Prostate gland (tissue), 2 donors: ENCODE measurements at regions not wholly inside any gene's neighbourhood (a gene's known extent, or its start where the extent isn't known, plus 50 kb on each side); places are given as distances from the start of the nearest gene placed in this dataset.

ENCODE experiments used
- DNase-seq: peaks from one replicate; pipeline ENCODE4 v3.0.0-alpha.2; 2019; ENCODE audit warnings: low spot score
- H3K27ac ChIP-seq, 2 donors: fragments of 200-600 bp; sonication (generic); 2 replicates each; pipeline ENCODE4 v1.5.1; 2017 to 2019
- H3K27me3 ChIP-seq: fragments of 200-600 bp; sonication (generic); replicated peaks from 2 replicates; pipeline ENCODE4 v1.5.1; 2019; ENCODE audit not compliant: insufficient read depth
- H3K36me3 ChIP-seq, 2 donors: fragments of 200-600 bp; sonication (generic); 1 replicate in 1 of 2; 2 replicates in 1 of 2; pipeline versions ENCODE4 v1.5.1 to v1.8.1; 2017 to 2019
- H3K4me1 ChIP-seq: fragments of 200-600 bp; sonication (generic); replicated peaks from 2 replicates; pipeline ENCODE4 v1.5.1; 2019
- H3K4me3 ChIP-seq, 2 donors: fragments of 200-600 bp; sonication (generic); 2 replicates each; pipeline ENCODE4 v1.5.1; 2017 to 2019
- H3K9me3 ChIP-seq: fragments of 200-600 bp; sonication (generic); 2 replicates; pipeline ENCODE4 v1.5.1; 2017
- CTCF ChIP-seq, 4 experiments: fragments of 200-600 bp in 2 of 4; fragments of 450-650 bp in 2 of 4; sonication (generic) in 2 of 4; IDR thresholded peaks; 1 replicate in 3 of 4; 2 replicates in 1 of 4; pipeline ENCODE4 v1.5.1; 2016 to 2019; ENCODE audit warnings: antibody characterized with exemption in 4 of 4, mild to moderate bottlenecking in 2 of 4, moderate library complexity in 2 of 4
- POLR2A ChIP-seq: fragments of 450-650 bp; IDR thresholded peaks from one replicate; pipeline ENCODE4 v1.6.1; 2016; ENCODE audit warnings: antibody characterized with exemption, mild to moderate bottlenecking
- POLR2AphosphoS5 ChIP-seq: sonication (generic); formaldehyde crosslinking; IDR thresholded peaks from one replicate; pipeline ENCODE4 v1.6.1; 2017; ENCODE audit warnings: antibody characterized with exemption
- WGBS: methylation state at CpG from one replicate; pipeline ENCODE4 v1.1.5; 2018; 5-methylcytosine and 5-hydroxymethylcytosine counted together
- intact Hi-C: fragments of 100-400 bp; cut with DNase I; formaldehyde crosslinking; loops from one replicate; pipeline ENCODE4 v1.14.2; 2022

- DNase-seq, result no peak
- H3K27ac ChIP-seq, result no peak overlapping the region
- no peaks in the 10 kb centered on the region for H3K27me3 ChIP-seq
- intact Hi-C loops, result no loop called here
- no peaks in the 10 kb centered on the region for H3K36me3 ChIP-seq
- TF ChIP-seq CTCF (IDR thresholded peaks at IDR 0.05) (no peak), POLR2AphosphoS5 (no peak), POLR2A (no peak)
- no peaks in the 10 kb centered on the region for H3K4me1 ChIP-seq
- no peak overlapping the region for H3K4me3 ChIP-seq
- WGBS, result 66% methylated on average over 2 of the region's 2 CpGs
- no peaks in the 10 kb centered on the region for H3K9me3 ChIP-seq
Observed at GRCh38 chr10:2205406-2205805, 468.1 kb upstream of the ADARB2 start.

GRCh38 chr10:2202401-2202800, 465.1 kb upstream of the ADARB2 start:
- no peak overlapping the region for H3K27ac ChIP-seq
- H3K27me3 ChIP-seq, result no peaks in the 10 kb centered on the region
- DNase-seq, result no peak
- TF ChIP-seq CTCF (IDR thresholded peaks at IDR 0.05) (no peak), POLR2A (no peak), POLR2AphosphoS5 (no peak)
- H3K4me3 ChIP-seq, result no peak overlapping the region
- no peaks in the 10 kb centered on the region for H3K4me1 ChIP-seq
- no peaks in the 10 kb centered on the region for H3K9me3 ChIP-seq
- WGBS, result 10% methylated on average over 8 of the region's 8 CpGs
- H3K36me3 ChIP-seq, result no peaks in the 10 kb centered on the region
- intact Hi-C loops, result no loop called here

GRCh38 chr10:2201534-2202099, 464.3 kb upstream of the ADARB2 start:
- H3K9me3 ChIP-seq, result no peaks in the 10 kb centered on the region
- H3K27me3 ChIP-seq, result no peaks in the 10 kb centered on the region
- H3K36me3 ChIP-seq, result no peaks in the 10 kb centered on the region
- TF ChIP-seq CTCF (IDR thresholded peaks at IDR 0.05), result no peak
- no peak for TF ChIP-seq POLR2A
- TF ChIP-seq POLR2AphosphoS5, result no peak
- H3K4me1 ChIP-seq, result no peaks in the 10 kb centered on the region
- DNase-seq, result no peak
- H3K4me3 ChIP-seq, result no peak overlapping the region
- 84% methylated on average over 6 of the region's 6 CpGs for WGBS
- intact Hi-C loops, result no loop called here
- no peak overlapping the region for H3K27ac ChIP-seq

GRCh38 chr10:2197663-2198062, 460.3 kb upstream of the ADARB2 start:
- TF ChIP-seq CTCF (IDR thresholded peaks at IDR 0.05), result no peak
- TF ChIP-seq POLR2AphosphoS5, result no peak
- no peak for TF ChIP-seq POLR2A
- no peaks in the 10 kb centered on the region for H3K4me1 ChIP-seq
- intact Hi-C loops, result no loop called here
- H3K27me3 ChIP-seq, result no peaks in the 10 kb centered on the region
- no peak overlapping the region for H3K4me3 ChIP-seq
- H3K9me3 ChIP-seq, result no peaks in the 10 kb centered on the region
- DNase-seq, result no peak
- no peak overlapping the region for H3K27ac ChIP-seq
- no peaks in the 10 kb centered on the region for H3K36me3 ChIP-seq

GRCh38 chr10:2196272-2196671, 458.9 kb upstream of the ADARB2 start:
- H3K27ac ChIP-seq, result no peak overlapping the region
- intact Hi-C loops, result no loop called here
- H3K4me1 ChIP-seq, result no peaks in the 10 kb centered on the region
- no peaks in the 10 kb centered on the region for H3K27me3 ChIP-seq
- TF ChIP-seq CTCF (IDR thresholded peaks at IDR 0.05), result no peak
- no peak for TF ChIP-seq POLR2AphosphoS5
- TF ChIP-seq POLR2A, result no peak
- no peaks in the 10 kb centered on the region for H3K36me3 ChIP-seq
- no peak overlapping the region for H3K4me3 ChIP-seq
- no peaks in the 10 kb centered on the region for H3K9me3 ChIP-seq
- no peak for DNase-seq
- 59% methylated on average over 4 of the region's 4 CpGs for WGBS
